ENCODE measurements at regions not wholly inside any gene's neighbourhood (a gene's known extent, or its start where the extent isn't known, plus 50 kb on each side); places are given as distances from the start of the nearest gene placed in this dataset.
"Not testable (repeated sequence)": the region's sequence is repeated elsewhere in the genome, so short reads cannot be mapped to it uniquely, and the experiment has no call there.

- BruUV-seq (replicated peaks), result no TSS peak
- no peak for DNase-seq
- Histone ChIP-seq H3K9me3 (ENCODE audit: insufficient read depth, low read depth) (no peaks in the 10 kb centered on the region), H3K27me3 (ENCODE audit: insufficient read depth, low read depth) (no peaks in the 10 kb centered on the region), H3K9me2 (ENCODE audit: insufficient read depth) (no peaks in the 10 kb centered on the region; the same call in 1 of the 2 replicates), H3K4me3 (no peak overlapping the region), H3K79me2 (ENCODE audit: low read depth) (peaks cover 33% of the 10 kb centered on the region), H3K27ac (no peak overlapping the region), H3K4me2 (no peak overlapping the region), H2AFZ (no peak overlapping the region), H3K36me3 (ENCODE audit: low read depth) (no peaks in the 10 kb centered on the region), H3F3A (ENCODE audit: insufficient read depth, low read depth) (peaks cover 14% of the 10 kb centered on the region), H3K4me1 (replicated peaks; ENCODE audit: insufficient read depth) (no peaks in the 10 kb centered on the region), H4K20me1 (ENCODE audit: insufficient read depth) (peaks cover 10% of the 10 kb centered on the region)
- intact Hi-C loops (cut with micrococcal nuclease; ENCODE audit: unreplicated experiment), result no loop called here
- no peak for TF ChIP-seq EZH2 (IDR thresholded peaks at IDR 0.05; ENCODE audit: low read depth)
- ChIA-PET POLR2A (ENCODE audit: unreplicated experiment) (interaction anchor here (0.6 kb wide), 1 partner anchor 434 kb away, joined by 5 read pairs; no protein-coding TSS in a partner anchor), CTCF (no interaction called here)
Measured at GRCh38 chr14:71563492-71564153, 368.6 kb upstream of the RGS6 start.

- intact Hi-C loops (cut with micrococcal nuclease; ENCODE audit: unreplicated experiment), result no loop called here
- Histone ChIP-seq H3K36me3 (ENCODE audit: low read depth) (no peaks in the 10 kb centered on the region), H3F3A (ENCODE audit: insufficient read depth, low read depth) (peaks cover 6% of the 10 kb centered on the region; the same call in 1 of the 2 replicates), H4K20me1 (ENCODE audit: insufficient read depth) (peaks cover 4% of the 10 kb centered on the region), H2AFZ (no peak overlapping the region), H3K4me2 (no peak overlapping the region), H3K27me3 (ENCODE audit: insufficient read depth, low read depth) (no peaks in the 10 kb centered on the region), H3K27ac (no peak overlapping the region), H3K79me2 (ENCODE audit: low read depth) (peaks cover 20% of the 10 kb centered on the region), H3K9me3 (ENCODE audit: insufficient read depth, low read depth) (no peaks in the 10 kb centered on the region), H3K4me3 (no peak overlapping the region), H3K9me2 (ENCODE audit: insufficient read depth) (no peaks in the 10 kb centered on the region), H3K4me1 (replicated peaks; ENCODE audit: insufficient read depth) (no peaks in the 10 kb centered on the region)
- ChIA-PET POLR2A (ENCODE audit: unreplicated experiment) (no interaction called here), CTCF (no interaction called here)
- DNase-seq, result no peak
- BruUV-seq (replicated peaks), result no TSS peak
- TF ChIP-seq EZH2 (IDR thresholded peaks at IDR 0.05; ENCODE audit: low read depth) (no peak), CTCF (conservative IDR thresholded peaks at IDR 0.05) (no peak)
Measured at GRCh38 chr14:71566276-71566675, 366.0 kb upstream of the RGS6 start.

- H3K27me3 ChIP-seq (ENCODE audit: insufficient read depth, low read depth); H3K4me3 ChIP-seq; H2AFZ ChIP-seq; CTCF ChIA-PET; H3K9me3 ChIP-seq (ENCODE audit: insufficient read depth, low read depth); H3K36me3 ChIP-seq (ENCODE audit: low read depth); H3K27ac ChIP-seq; H3K4me2 ChIP-seq; intact Hi-C loops (cut with micrococcal nuclease; ENCODE audit: unreplicated experiment); H3K9me2 ChIP-seq (ENCODE audit: insufficient read depth); H3K4me1 ChIP-seq (replicated peaks; ENCODE audit: insufficient read depth); POLR2A ChIA-PET (ENCODE audit: unreplicated experiment); DNase-seq; H3F3A ChIP-seq (ENCODE audit: insufficient read depth, low read depth); H4K20me1 ChIP-seq (ENCODE audit: insufficient read depth); BruUV-seq (replicated peaks): not testable (repeated sequence)
- H3K79me2 ChIP-seq (ENCODE audit: low read depth), result peaks cover 20% of the 10 kb centered on the region
Measured at GRCh38 chr14:71567499-71568133, 364.6 kb upstream of the RGS6 start.

- intact Hi-C loops (cut with micrococcal nuclease; ENCODE audit: unreplicated experiment), result no loop called here
- ChIA-PET POLR2A (ENCODE audit: unreplicated experiment) (no interaction called here), CTCF (no interaction called here)
- Histone ChIP-seq H2AFZ (no peak overlapping the region), H4K20me1 (ENCODE audit: insufficient read depth) (peaks cover 10% of the 10 kb centered on the region; the same call in 1 of the 2 replicates), H3K27ac (no peak overlapping the region), H3K4me2 (no peak overlapping the region), H3K4me3 (no peak overlapping the region), H3K9me2 (ENCODE audit: insufficient read depth) (no peaks in the 10 kb centered on the region), H3F3A (ENCODE audit: insufficient read depth, low read depth) (peaks cover 20% of the 10 kb centered on the region; the same call in 1 of the 2 replicates), H3K36me3 (ENCODE audit: low read depth) (no peaks in the 10 kb centered on the region), H3K9me3 (ENCODE audit: insufficient read depth, low read depth) (no peaks in the 10 kb centered on the region), H3K4me1 (replicated peaks; ENCODE audit: insufficient read depth) (peaks cover 4% of the 10 kb centered on the region; the same call in 1 of the 2 replicates), H3K79me2 (ENCODE audit: low read depth) (peaks cover 27% of the 10 kb centered on the region), H3K27me3 (ENCODE audit: insufficient read depth, low read depth) (no peaks in the 10 kb centered on the region)
- TF ChIP-seq CTCF (conservative IDR thresholded peaks at IDR 0.05), result no peak
- no peak for TF ChIP-seq EZH2 (IDR thresholded peaks at IDR 0.05; ENCODE audit: low read depth)
- peak in 1 of 2 experiments; percentile 8 for DNase-seq
- no TSS peak for BruUV-seq (replicated peaks)
Measured at GRCh38 chr14:71574976-71575375, 357.3 kb upstream of the RGS6 start.

All from PC-9 (cell line).